Type B pancreatic cell (in vitro differentiated cells): ENCODE measurements at regions not wholly inside any gene's neighbourhood (a gene's known extent, or its start where the extent isn't known, plus 50 kb on each side); places are given as distances from the start of the nearest gene placed in this dataset.
A peak's percentile ranks its signal among the peaks of the same experiment; 100 is the strongest.
"Not testable (repeated sequence)": the region's sequence is repeated elsewhere in the genome, so short reads cannot be mapped to it uniquely, and the experiment has no call there.

ENCODE experiments used
- DNase-seq: peaks from one replicate; pipeline ENCODE4 v3.0.0; 2021; ENCODE audit warnings: mixed read lengths; ENCODE audit not compliant: unreplicated experiment; ENCODE audit errors: extremely low spot score
- H3K27ac Mint-ChIP-seq: 2 replicates; pipeline ENCODE4 v1.8.0; 2021; ENCODE audit warnings: mild to moderate bottlenecking, mixed read lengths
- H3K27me3 Mint-ChIP-seq: 2 replicates; pipeline ENCODE4 v1.8.0; 2021; ENCODE audit warnings: mixed read lengths
- H3K36me3 Mint-ChIP-seq: 2 replicates; pipeline ENCODE4 v1.8.0; 2021; ENCODE audit warnings: mixed read lengths
- H3K4me1 Mint-ChIP-seq: one replicate; pipeline ENCODE4 v1.8.0; 2021; ENCODE audit warnings: mixed read lengths; ENCODE audit not compliant: unreplicated experiment
- H3K4me3 Mint-ChIP-seq: 2 replicates; pipeline ENCODE4 v1.8.0; 2021; ENCODE audit warnings: mild to moderate bottlenecking, mixed read lengths
- H3K9me3 Mint-ChIP-seq: 2 replicates; pipeline ENCODE4 v1.8.0; 2021; ENCODE audit warnings: mixed read lengths
- CTCF ChIP-seq: fragments of 200-600 bp; sonication (generic); conservative IDR thresholded peaks from 2 replicates; pipeline ENCODE4 v1.5.0; 2021; ENCODE audit warnings: antibody characterized with exemption, mild to moderate bottlenecking

GRCh38 chr17:53765609-53766008, 57.1 kb upstream of the KIF2B start:
- no peaks in the 10 kb centered on the region for H3K27me3 Mint-ChIP-seq
- no peak overlapping the region for H3K4me3 Mint-ChIP-seq
- H3K27ac Mint-ChIP-seq, result no peak overlapping the region
- no peak for TF ChIP-seq CTCF
- DNase-seq, result no peak
- no peaks in the 10 kb centered on the region for H3K36me3 Mint-ChIP-seq
- H3K4me1 Mint-ChIP-seq, result no peaks in the 10 kb centered on the region
- peaks cover 3% of the 10 kb centered on the region for H3K9me3 Mint-ChIP-seq

GRCh38 chr17:53765129-53765528, 57.6 kb upstream of the KIF2B start:
- no peak overlapping the region for H3K27ac Mint-ChIP-seq
- no peaks in the 10 kb centered on the region for H3K36me3 Mint-ChIP-seq
- DNase-seq, result no peak
- no peaks in the 10 kb centered on the region for H3K4me1 Mint-ChIP-seq
- peaks cover 3% of the 10 kb centered on the region for H3K9me3 Mint-ChIP-seq
- H3K4me3 Mint-ChIP-seq, result no peak overlapping the region
- no peak for TF ChIP-seq CTCF
- H3K27me3 Mint-ChIP-seq, result no peaks in the 10 kb centered on the region

GRCh38 chr17:53757559-53757958, 65.2 kb upstream of the KIF2B start:
- Mint-ChIP-seq H3K4me3 (no peak overlapping the region), H3K36me3 (no peaks in the 10 kb centered on the region), H3K4me1 (no peaks in the 10 kb centered on the region), H3K9me3 (no peaks in the 10 kb centered on the region), H3K27ac (no peak overlapping the region), H3K27me3 (no peaks in the 10 kb centered on the region)
- TF ChIP-seq CTCF, result no peak
- no peak for DNase-seq

- not testable (repeated sequence) for H3K27ac Mint-ChIP-seq, H3K36me3 Mint-ChIP-seq, H3K4me3 Mint-ChIP-seq, DNase-seq, H3K4me1 Mint-ChIP-seq, H3K9me3 Mint-ChIP-seq, H3K27me3 Mint-ChIP-seq
Measured at GRCh38 chr17:53757116-53757515, 65.6 kb upstream of the KIF2B start.

- H3K9me3 Mint-ChIP-seq, result peaks cover 6% of the 10 kb centered on the region
- H3K4me1 Mint-ChIP-seq, result peaks cover 4% of the 10 kb centered on the region
- no peaks in the 10 kb centered on the region for H3K36me3 Mint-ChIP-seq
- DNase-seq, result no peak
- TF ChIP-seq CTCF, result no peak
- no peaks in the 10 kb centered on the region for H3K27me3 Mint-ChIP-seq
- H3K27ac Mint-ChIP-seq, result peak overlapping the region; percentile 71
- peak overlapping the region; percentile 15 for H3K4me3 Mint-ChIP-seq
Measured at GRCh38 chr17:53749178-53749577, 73.5 kb upstream of the KIF2B start.

GRCh38 chr17:53748159-53748820, 74.4 kb upstream of the KIF2B start:
- not testable (repeated sequence) for H3K4me1 Mint-ChIP-seq, H3K27me3 Mint-ChIP-seq, H3K9me3 Mint-ChIP-seq, DNase-seq, H3K36me3 Mint-ChIP-seq
- peak overlapping the region; percentile 15 for H3K4me3 Mint-ChIP-seq
- peak overlapping the region; percentile 71 for H3K27ac Mint-ChIP-seq

- H3K27ac Mint-ChIP-seq, result no peak overlapping the region
- H3K27me3 Mint-ChIP-seq, result peaks cover 5% of the 10 kb centered on the region
- H3K9me3 Mint-ChIP-seq, result no peaks in the 10 kb centered on the region
- no peaks in the 10 kb centered on the region for H3K36me3 Mint-ChIP-seq
- TF ChIP-seq CTCF, result no peak
- H3K4me3 Mint-ChIP-seq, result no peak overlapping the region
- H3K4me1 Mint-ChIP-seq, result no peaks in the 10 kb centered on the region
- no peak for DNase-seq
Measured at GRCh38 chr17:53740312-53740711, 82.4 kb upstream of the KIF2B start.
